ENCODE measurements at regions not wholly inside any gene's neighbourhood (a gene's known extent, or its start where the extent isn't known, plus 50 kb on each side); places are given as distances from the start of the nearest gene placed in this dataset.

GRCh38 chr2:120809609-120810440 lies 74.2 kb downstream of the GLI2 start:
- POLR2A ChIA-PET = no interaction called here
- intact Hi-C loops (cut with micrococcal nuclease) = no loop called here
- ATAC-seq (ENCODE audit: low read depth) (no peak), DNase-seq (no peak)
- no peak for TF ChIP-seq CTCF (IDR thresholded peaks at IDR 0.05)
- no peaks in the 10 kb centered on the region for H3K36me3 Mint-ChIP-seq (ENCODE audit: low read depth)
- CTCF ChIA-PET = interaction anchor here (1.1 kb wide), 1 partner anchor 44 kb away, joined by 3 read pairs; no protein-coding TSS in a partner anchor
- H3K4me1 Mint-ChIP-seq = no peaks in the 10 kb centered on the region
- H3K9me3 Mint-ChIP-seq = peaks cover 3% of the 10 kb centered on the region
- H3K27me3 Mint-ChIP-seq = peaks cover 3% of the 10 kb centered on the region
- no peak overlapping the region for H3K4me3 Mint-ChIP-seq
- H3K27ac Mint-ChIP-seq = no peak overlapping the region

GRCh38 chr2:120810639-120811038 lies 75.0 kb downstream of the GLI2 start:
- Mint-ChIP-seq H3K4me3 (no peak overlapping the region), H3K4me1 (no peaks in the 10 kb centered on the region), H3K36me3 (ENCODE audit: low read depth) (no peaks in the 10 kb centered on the region), H3K9me3 (peaks cover 3% of the 10 kb centered on the region), H3K27ac (no peak overlapping the region), H3K27me3 (peaks cover 3% of the 10 kb centered on the region)
- DNase-seq = no peak
- POLR2A ChIA-PET = no interaction called here
- CTCF ChIA-PET = interaction anchor here (1.1 kb wide), 1 partner anchor 45 kb away, joined by 3 read pairs; no protein-coding TSS in a partner anchor
- TF ChIP-seq CTCF (IDR thresholded peaks at IDR 0.05) = no peak
- no peak for ATAC-seq (ENCODE audit: low read depth)
- intact Hi-C loops (cut with micrococcal nuclease) = no loop called here

GRCh38 chr2:120812866-120813265 lies 77.2 kb downstream of the GLI2 start:
- ATAC-seq (ENCODE audit: low read depth) (no peak), DNase-seq (no peak)
- ChIA-PET CTCF (no interaction called here), POLR2A (no interaction called here)
- H3K4me1 Mint-ChIP-seq = no peaks in the 10 kb centered on the region
- H3K27ac Mint-ChIP-seq = no peak overlapping the region
- H3K27me3 Mint-ChIP-seq = peaks cover 3% of the 10 kb centered on the region
- peaks cover 3% of the 10 kb centered on the region for H3K9me3 Mint-ChIP-seq
- no peak overlapping the region for H3K4me3 Mint-ChIP-seq
- intact Hi-C loops (cut with micrococcal nuclease) = no loop called here
- no peaks in the 10 kb centered on the region for H3K36me3 Mint-ChIP-seq (ENCODE audit: low read depth)
- no peak for TF ChIP-seq CTCF (IDR thresholded peaks at IDR 0.05)

GRCh38 chr2:120814352-120814751 lies 78.7 kb downstream of the GLI2 start:
- ChIA-PET POLR2A (no interaction called here), CTCF (no interaction called here)
- Mint-ChIP-seq H3K27me3 (no peaks in the 10 kb centered on the region), H3K4me3 (no peak overlapping the region), H3K36me3 (ENCODE audit: low read depth) (no peaks in the 10 kb centered on the region), H3K9me3 (no peaks in the 10 kb centered on the region), H3K4me1 (no peaks in the 10 kb centered on the region), H3K27ac (no peak overlapping the region)
- ATAC-seq (ENCODE audit: low read depth) = no peak
- DNase-seq = no peak
- no peak for TF ChIP-seq CTCF (IDR thresholded peaks at IDR 0.05)
- intact Hi-C loops (cut with micrococcal nuclease) = no loop called here

GRCh38 chr2:120815292-120815691 lies 79.6 kb downstream of the GLI2 start:
- no peak for ATAC-seq (ENCODE audit: low read depth)
- Mint-ChIP-seq H3K4me1 (no peaks in the 10 kb centered on the region), H3K9me3 (no peaks in the 10 kb centered on the region), H3K4me3 (no peak overlapping the region), H3K36me3 (ENCODE audit: low read depth) (no peaks in the 10 kb centered on the region), H3K27ac (no peak overlapping the region), H3K27me3 (no peaks in the 10 kb centered on the region)
- no peak for DNase-seq
- TF ChIP-seq CTCF (IDR thresholded peaks at IDR 0.05) = no peak
- ChIA-PET CTCF (no interaction called here), POLR2A (no interaction called here)
- intact Hi-C loops (cut with micrococcal nuclease) = no loop called here
